Activated CD8-positive, alpha-beta memory T cell treated with anti-CD3 and anti-CD28 coated beads for 4 hours (primary cell): ENCODE measurements at regions not wholly inside any gene's neighbourhood (a gene's known extent, or its start where the extent isn't known, plus 50 kb on each side); places are given as distances from the start of the nearest gene placed in this dataset.
"Not testable (repeated sequence)": the region's sequence is repeated elsewhere in the genome, so short reads cannot be mapped to it uniquely, and the experiment has no call there.

ENCODE experiments used
- DNase-seq, 2 donors: peaks; one replicate each; pipeline ENCODE4 v3.0.0-alpha.2; 2020; ENCODE audit warnings: low read depth in 2 of 2

- DNase-seq, result not testable (repeated sequence)
Observed at GRCh38 chr3:20547361-20548269, 361.6 kb upstream of the SGO1 start.

GRCh38 chr3:20546636-20547035, 360.6 kb upstream of the SGO1 start:
- DNase-seq, result no peak

- DNase-seq, result no peak
Observed at GRCh38 chr3:20543535-20544226, 357.7 kb upstream of the SGO1 start.

- no peak for DNase-seq
Observed at GRCh38 chr3:20540066-20540465, 354.1 kb upstream of the SGO1 start.

- DNase-seq, result no peak
Observed at GRCh38 chr3:20539666-20540065, 353.7 kb upstream of the SGO1 start.

GRCh38 chr3:20537234-20537633, 351.2 kb upstream of the SGO1 start:
- DNase-seq, result no peak

GRCh38 chr3:20529911-20530310, 343.9 kb upstream of the SGO1 start:
- no peak for DNase-seq

GRCh38 chr3:20528180-20528770, 342.3 kb upstream of the SGO1 start:
- DNase-seq, result no peak

GRCh38 chr3:20527368-20527767, 341.4 kb upstream of the SGO1 start:
- no peak for DNase-seq

GRCh38 chr3:20524328-20524727, 338.3 kb upstream of the SGO1 start:
- no peak for DNase-seq

- DNase-seq, result no peak
Observed at GRCh38 chr3:20523293-20523692, 337.3 kb upstream of the SGO1 start.

- DNase-seq, result not testable (repeated sequence)
Observed at GRCh38 chr3:20517316-20517715, 331.3 kb upstream of the SGO1 start.

GRCh38 chr3:20516311-20516710, 330.3 kb upstream of the SGO1 start:
- DNase-seq, result no peak

- no peak for DNase-seq
Observed at GRCh38 chr3:20515834-20516233, 329.8 kb upstream of the SGO1 start.

- DNase-seq, result no peak
Observed at GRCh38 chr3:20511863-20512505, 326.0 kb upstream of the SGO1 start.

- DNase-seq, result no peak
Observed at GRCh38 chr3:20510396-20510795, 324.4 kb upstream of the SGO1 start.

- no peak for DNase-seq
Observed at GRCh38 chr3:20503394-20504082, 317.5 kb upstream of the SGO1 start.

- DNase-seq, result no peak
Observed at GRCh38 chr3:20490996-20491395, 305.0 kb upstream of the SGO1 start.

- DNase-seq, result no peak
Observed at GRCh38 chr3:20488151-20488550, 302.1 kb upstream of the SGO1 start.

GRCh38 chr3:20484126-20484525, 298.1 kb upstream of the SGO1 start:
- DNase-seq, result no peak

- DNase-seq, result no peak
Observed at GRCh38 chr3:20482350-20482749, 296.3 kb upstream of the SGO1 start.
